GM12874 (cell line): ENCODE measurements at regions not wholly inside any gene's neighbourhood (a gene's known extent, or its start where the extent isn't known, plus 50 kb on each side); places are given as distances from the start of the nearest gene placed in this dataset.

Experiments
- TF ChIP-seq, protein P1 (sequence below): IDR thresholded peaks from 2 replicates; pipeline ENCODE4 v1.5.1; 2011; ENCODE audit warnings: low read depth, mild to moderate bottlenecking, control low read depth, low read length, moderate library complexity; ENCODE audit not compliant: insufficient read depth

DNA sequence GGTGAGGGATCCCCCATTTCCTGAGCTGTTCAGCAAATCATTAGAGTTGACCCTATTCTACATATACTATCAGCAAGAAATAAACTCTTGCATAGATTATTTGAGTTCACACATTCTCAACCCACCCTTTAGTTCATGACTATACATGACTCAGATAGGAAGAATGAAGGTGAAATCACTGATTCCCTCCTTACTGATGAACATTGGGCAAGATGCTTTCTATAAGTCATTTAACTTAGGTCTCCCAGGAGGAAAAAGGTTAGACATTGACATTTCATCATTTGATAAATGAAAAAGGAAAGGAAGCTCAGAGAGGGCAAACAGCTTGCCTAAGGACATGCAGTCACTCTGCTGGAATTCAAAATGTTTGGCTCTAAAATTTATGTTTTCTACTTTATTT, 408.0 kb downstream of the TMEM182 start:
- TF ChIP-seq, protein P1, sequence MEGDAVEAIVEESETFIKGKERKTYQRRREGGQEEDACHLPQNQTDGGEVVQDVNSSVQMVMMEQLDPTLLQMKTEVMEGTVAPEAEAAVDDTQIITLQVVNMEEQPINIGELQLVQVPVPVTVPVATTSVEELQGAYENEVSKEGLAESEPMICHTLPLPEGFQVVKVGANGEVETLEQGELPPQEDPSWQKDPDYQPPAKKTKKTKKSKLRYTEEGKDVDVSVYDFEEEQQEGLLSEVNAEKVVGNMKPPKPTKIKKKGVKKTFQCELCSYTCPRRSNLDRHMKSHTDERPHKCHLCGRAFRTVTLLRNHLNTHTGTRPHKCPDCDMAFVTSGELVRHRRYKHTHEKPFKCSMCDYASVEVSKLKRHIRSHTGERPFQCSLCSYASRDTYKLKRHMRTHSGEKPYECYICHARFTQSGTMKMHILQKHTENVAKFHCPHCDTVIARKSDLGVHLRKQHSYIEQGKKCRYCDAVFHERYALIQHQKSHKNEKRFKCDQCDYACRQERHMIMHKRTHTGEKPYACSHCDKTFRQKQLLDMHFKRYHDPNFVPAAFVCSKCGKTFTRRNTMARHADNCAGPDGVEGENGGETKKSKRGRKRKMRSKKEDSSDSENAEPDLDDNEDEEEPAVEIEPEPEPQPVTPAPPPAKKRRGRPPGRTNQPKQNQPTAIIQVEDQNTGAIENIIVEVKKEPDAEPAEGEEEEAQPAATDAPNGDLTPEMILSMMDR: no peak

DNA sequence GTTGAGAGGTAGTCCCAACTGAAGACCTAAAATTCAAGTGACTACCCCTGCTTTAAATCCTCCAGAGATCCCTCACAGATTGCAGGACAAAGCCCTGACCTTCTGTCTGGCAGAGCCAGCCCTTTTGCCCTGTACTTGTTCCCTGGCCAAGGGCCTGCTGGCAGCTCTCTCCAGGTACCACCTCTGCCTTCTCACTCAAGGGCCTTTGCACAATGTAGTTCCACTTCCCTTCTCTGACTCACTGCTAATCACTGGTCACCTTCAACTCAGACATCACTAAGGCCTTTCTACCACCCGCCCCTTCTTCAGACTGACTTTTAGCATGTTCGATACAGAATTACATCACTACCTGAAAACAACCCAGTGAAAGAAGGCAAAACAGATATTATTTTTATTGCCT, 411.0 kb downstream of the TMEM182 start:
- TF ChIP-seq, protein P1: no peak

DNA sequence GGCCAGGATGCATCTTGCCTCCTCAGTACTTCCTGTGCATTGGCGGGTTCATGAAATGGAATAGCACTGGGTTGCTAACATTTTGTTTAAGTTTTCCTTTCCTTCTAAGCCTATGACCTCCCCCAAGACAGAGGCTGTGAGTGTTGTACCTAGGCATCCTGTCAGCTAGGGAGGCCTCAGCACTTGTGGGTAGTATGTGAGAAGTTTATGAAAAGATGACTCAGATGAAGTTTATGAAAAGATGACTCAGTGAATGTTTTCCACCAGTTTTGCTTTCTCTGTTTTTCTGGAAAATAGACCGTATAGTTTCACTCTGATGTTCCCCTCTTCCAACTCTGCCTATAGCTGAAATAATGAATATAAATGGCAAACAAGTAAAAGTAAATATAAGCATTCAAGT, 412.9 kb downstream of the TMEM182 start:
- TF ChIP-seq, protein P1: no peak

DNA sequence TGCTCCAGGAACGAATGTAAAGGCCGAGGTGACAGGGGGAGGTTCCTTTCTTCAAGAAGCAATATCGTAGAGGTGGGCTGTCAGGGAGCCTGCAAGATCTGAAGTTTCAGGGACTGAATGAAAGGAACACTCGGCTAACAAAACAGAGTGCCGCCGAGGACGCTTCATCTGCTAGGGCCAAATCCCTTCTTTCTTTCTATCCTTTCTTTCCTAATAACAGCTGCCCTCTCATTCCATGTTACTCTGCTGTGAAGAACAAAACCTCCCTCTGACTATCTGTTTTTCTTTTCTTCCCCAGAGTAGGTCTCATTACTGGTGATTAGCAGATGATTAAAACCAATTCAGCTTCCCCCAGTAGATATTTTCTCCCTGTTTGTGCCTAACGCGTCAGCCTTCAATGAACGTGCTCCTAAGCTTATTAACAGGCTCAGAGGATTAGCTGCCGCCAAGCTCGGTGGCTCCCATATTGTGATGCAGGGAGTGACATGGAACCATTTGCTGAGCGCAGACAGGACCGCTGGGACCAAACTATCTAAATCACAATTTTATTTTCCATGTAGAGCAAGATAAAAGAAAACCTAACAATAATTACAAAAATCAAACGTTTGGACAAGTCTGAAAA, 414.6 kb downstream of the TMEM182 start:
- TF ChIP-seq, protein P1: no peak

DNA sequence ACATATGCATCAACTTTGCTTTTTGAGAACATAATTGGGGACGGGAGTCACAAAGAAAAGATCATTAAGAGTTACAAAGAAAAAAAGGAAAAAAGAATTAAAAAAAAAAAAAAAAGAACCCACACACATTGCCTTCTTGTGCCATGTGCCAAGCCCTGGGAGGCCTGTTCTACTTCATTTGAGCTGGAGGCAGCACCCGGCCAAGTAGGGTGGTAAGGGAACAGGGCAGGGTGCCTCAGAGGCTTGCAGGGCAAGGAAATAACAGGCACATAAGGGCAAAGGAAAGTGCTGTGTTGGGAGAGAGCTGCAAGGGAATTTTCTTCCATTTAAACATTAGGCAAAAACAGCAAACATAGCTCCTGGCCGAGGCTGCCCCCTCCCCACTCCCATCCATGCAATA, 418.0 kb downstream of the TMEM182 start:
- TF ChIP-seq, protein P1: no peak

DNA sequence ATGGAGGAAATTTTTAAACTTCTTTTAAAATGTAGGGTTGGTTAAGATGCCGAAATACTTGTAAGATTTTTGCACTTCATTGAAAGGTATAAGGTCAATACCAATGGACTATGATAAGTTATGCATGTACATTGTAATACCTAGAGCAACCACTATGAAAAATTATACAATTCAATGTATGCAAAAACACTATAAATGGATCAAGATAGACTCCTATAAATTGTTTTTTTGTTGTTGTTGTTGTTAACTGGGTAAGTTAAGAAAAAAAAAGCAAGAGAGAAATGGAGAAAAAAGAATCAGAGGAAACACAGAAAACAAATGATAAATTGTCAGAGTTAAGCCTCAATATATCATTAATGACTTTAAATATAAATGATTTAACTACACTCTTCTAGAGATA, 421.2 kb downstream of the TMEM182 start:
- TF ChIP-seq, protein P1: no peak

DNA sequence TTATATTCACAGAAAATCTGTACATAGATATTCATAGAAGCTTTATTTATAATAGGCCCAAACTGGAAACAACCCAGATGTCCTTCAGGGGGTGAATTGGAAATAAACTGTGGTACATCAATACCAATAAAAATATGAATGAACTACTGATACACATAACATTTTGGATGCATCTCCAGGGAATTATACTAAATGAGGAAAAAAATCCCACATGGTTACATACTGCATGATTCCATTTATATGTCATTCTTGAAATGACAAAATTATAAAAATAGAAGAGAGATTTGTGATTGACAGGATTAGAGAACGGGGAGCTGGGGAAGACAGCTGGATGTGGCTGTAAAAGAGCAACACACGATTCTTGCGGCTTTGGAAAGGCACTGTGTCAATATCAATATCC, 435.0 kb downstream of the TMEM182 start:
- TF ChIP-seq, protein P1: no peak

DNA sequence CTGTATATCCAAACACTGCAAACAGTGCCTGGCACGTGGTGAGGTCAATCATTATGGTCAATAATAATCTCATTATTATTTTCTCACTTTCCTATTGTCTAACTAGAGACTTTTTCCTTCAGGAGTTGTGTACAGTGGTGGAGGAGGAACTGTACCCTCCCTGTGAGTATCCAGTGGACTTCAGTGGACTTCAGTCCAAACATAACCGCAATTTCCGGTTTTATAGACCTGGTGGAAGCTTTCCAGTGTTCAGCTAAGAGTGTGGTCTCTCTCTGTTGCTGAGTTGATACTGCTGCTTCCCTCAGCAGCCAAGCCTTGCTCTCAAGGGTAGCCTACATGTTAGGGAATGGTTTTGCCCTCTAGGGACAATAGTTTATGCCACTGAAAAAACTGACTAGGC, 447.1 kb downstream of the TMEM182 start:
- TF ChIP-seq, protein P1: no peak
